HG02870 (cell line): ENCODE measurements at regions not wholly inside any gene's neighbourhood (a gene's known extent, or its start where the extent isn't known, plus 50 kb on each side); places are given as distances from the start of the nearest gene placed in this dataset.
"Not testable (repeated sequence)": the region's sequence is repeated elsewhere in the genome, so short reads cannot be mapped to it uniquely, and the experiment has no call there.

Source experiments
- ATAC-seq: cut with Tn5 transposase; IDR thresholded peaks from one replicate; pipeline ENCODE4 v1.9.1; 2021; ENCODE audit warnings: mild to moderate bottlenecking, moderate library complexity; ENCODE audit not compliant: unreplicated experiment

- ATAC-seq, result not testable (repeated sequence)
Measured at GRCh38 chr10:90107581-90107980, 406.2 kb downstream of the KIF20B start.

GRCh38 chr10:90111671-90112070, 410.3 kb downstream of the KIF20B start:
- ATAC-seq, result no peak

DNA sequence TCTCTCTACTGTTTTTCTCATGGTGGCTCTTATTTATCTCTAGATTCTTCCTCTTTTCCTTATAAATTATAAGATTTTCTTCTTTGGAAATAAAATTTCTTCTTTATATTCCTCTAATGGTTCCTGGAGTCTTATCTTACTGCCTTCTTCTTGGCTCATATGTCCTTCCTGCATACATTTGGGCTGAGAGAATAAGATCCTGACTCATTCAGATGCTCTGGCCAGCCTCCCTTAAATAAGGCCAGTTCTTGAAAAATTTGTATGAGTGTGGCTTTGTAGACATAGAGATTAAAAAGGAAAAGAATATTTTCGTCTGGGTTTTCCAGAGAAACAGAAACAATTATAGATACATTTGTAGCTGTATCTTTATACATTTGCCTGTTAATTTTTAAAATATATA, 411.3 kb downstream of the KIF20B start:
- no peak for ATAC-seq

DNA sequence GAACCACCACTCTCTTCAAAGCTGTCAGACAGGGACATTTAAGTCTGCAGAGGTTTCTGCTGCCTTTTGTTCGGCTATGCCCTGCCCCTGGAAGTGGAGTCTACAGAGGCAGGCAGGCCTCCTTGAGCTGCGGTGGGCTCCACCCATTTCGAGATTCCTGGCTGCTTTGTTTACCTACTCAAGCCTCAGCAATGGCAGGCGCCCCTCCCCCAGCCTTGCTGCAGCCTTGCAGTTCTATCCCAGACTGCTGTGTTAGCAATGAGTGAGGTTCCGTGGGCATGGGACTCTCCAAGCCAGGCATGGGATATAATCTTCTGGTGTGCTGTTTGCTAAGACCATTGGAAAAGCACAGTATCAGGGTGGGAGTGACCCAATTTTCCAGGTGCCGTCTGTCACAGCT, 417.2 kb downstream of the KIF20B start:
- ATAC-seq, result not testable (repeated sequence)

GRCh38 chr10:90119631-90120280, 418.4 kb downstream of the KIF20B start:
- ATAC-seq, result not testable (repeated sequence)

DNA sequence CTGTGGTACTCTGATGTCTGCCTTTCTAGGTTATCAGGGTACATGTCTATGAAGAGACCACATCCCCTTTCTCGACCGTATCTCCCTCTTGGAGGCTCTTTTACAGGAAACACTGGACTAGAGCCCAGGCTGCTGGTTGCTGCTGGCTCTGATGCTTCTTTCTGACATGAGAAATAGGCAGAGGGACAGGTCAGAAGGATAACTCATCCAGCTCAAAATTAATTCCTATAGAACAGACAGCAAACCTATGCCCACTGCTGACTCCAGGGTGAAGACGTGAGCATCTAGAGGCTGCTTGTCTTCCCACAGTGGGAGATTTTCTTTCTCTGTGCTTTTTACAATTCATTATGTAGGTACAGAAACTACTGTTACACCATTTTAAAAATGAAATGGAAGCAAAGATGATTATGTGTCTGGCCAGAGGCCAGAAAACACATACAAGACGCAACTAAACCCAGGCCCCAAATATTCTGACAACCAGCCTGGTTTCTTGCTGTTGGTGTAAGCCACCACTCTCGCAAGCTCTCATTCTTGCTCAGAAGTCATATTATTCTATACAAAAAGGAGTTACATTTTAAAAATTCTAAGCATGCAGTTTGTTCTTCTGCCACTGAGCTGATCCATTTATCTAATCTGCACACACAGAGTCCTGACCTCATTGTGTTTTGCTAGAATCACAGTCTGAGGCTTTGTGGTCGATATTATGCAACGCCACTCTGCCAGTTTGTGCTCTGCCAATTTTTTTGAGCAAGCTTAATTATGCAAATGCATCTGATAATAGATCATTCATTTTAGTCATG, 424.3 kb downstream of the KIF20B start:
- ATAC-seq, result no peak

- no peak for ATAC-seq
Measured at GRCh38 chr10:90126256-90126595, 424.8 kb downstream of the KIF20B start.

DNA sequence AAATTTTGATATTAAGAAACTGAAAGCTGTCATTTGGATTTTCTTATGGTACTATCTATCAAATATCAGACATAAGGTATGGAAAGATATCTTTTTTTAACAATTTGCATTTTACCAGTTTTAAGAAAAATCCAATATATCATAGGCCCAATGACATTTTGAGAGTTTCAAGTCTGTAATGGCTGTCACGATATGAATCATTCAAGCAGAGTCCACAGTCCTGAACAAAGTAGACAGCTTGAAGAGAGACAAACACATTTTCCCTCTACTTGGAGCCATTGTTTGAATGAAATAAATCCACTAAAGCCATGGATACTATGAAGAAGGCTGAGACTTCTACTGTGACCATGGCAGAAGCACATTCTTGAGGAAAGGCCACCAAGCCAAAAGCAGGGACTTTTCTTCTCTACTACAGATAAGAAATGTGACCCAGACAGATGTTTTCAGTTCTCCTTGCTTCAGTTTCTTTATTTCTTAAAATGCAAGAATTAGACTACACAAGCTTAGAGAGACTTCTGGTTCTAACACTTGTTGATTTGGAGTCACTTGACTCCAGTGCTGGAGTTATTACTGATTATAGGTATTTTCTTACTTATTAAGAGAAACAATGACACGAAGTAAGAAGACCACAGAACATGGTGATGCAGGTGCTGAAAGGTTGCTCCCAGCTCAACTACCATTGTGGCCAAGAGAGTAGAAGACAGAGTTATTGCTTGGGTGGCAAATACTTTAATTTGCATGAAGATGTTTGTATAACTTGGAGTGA, 429.1 kb downstream of the KIF20B start:
- ATAC-seq, result peak; percentile 77

DNA sequence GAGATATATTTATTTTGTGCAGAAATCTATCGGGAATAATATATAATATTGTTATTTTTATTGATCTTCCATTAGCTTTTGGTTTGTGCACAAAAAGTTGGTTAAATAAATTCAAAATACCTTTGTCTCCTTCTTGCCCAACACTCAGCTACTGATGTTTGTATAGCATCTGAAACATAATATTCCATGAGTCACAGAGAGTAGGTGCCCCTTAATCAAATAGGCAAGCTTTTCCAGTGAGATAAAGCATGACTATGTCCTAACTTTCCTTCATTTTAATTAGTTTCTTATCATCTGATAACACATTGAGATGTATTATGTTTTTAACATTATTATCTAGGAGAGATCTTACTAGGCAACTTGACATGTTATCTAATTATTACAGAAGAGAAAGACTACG, 432.2 kb downstream of the KIF20B start:
- no peak for ATAC-seq

DNA sequence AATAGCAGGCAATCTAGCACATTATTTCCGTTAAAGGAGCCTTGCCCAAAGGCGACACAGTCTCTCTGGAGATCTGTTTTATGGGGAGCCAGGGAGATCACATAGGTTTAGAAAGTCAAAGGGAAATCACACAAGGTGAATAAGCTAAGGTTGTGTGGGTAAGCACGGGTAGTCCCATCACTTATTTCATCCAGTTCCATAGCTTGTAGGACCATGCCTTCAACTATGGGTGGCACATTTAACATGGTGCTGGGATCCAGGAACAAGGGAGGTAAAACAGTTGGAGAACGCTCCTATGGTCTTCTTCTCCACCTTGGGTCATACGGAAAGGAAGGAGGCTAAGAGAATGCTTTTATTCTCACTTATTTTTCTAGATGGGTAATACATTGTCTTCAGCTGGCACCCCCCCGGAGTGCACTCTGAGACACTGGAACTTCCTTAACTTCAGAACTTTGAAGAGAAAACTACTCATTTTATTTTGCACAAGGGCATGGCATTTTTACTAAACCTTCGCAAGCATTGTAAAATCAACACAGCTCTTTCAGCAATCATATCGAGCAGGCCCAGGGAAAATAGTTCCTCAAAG, 435.4 kb downstream of the KIF20B start:
- ATAC-seq, result no peak

DNA sequence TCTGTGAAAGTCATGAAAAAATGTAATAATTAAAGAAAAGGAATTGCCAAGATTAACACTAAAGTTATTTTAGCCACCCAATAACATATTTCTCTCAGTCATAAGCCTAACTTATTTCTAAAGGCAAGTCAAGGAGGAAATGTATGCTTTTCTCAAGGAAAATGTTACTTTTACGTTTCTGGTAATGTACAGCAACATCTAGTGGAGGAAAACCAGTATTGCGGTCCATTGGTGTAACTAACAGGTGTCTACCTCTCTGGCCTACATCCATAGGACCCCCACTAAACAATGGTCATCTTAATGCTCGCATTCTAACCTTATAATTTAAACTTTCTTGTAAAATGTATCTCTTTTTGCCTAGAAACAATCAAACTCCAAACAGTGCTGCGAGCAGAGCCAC, 437.5 kb downstream of the KIF20B start:
- ATAC-seq, result no peak

DNA sequence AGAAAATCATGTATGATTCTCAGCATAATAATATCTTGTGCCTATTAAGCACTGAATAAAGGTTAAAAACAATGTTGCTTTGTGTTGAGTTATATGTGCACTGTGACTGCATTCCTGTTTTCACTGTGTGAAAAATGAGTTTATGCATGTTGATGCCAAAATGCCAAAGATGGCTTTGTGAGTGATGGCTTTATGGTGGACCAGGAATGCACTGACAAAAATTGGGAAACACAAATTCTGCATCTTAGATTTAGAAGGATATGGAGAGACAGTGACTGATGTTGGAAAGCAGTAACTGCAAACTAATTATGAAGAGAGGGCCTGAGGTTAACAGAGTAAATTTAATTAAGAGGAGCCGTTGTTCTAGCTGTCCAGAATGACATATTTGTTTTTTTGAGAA, 440.4 kb downstream of the KIF20B start:
- no peak for ATAC-seq

- no peak for ATAC-seq
Measured at GRCh38 chr10:90143937-90144336, 442.5 kb downstream of the KIF20B start.

DNA sequence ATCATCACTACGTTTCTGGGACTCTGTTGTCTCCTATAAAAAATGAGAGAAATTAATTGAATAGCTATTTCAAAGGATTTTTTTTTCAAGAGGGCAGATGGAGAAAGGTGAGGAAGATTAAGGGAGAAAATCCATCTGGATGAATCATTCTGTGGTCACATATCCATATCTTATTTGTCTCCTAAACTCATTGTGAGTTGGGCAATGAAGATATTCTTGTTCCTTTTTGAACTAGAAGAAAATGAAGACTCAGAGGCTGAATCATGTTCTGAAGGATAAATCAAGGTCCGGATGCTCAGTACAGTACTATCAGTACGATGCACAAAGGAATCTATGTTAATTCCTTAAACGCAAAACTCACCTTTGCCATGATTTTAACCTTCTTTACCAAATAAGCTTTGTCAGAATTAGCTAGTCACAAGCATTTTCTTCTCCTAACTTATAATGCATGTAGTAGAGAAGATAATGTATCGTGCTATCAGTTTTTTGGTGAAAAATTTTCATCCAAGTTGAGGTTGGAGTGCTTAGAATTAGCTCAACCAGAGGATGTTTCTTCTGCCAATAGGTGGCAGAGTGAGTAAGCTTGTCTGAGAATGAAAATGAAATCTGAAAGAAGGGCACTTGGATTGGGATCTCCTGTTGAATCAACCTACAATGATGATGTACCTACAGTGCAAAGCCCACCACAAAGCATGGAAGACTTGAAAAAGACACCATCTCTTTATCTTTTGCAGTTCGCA, 446.9 kb downstream of the KIF20B start:
- ATAC-seq, result no peak

- ATAC-seq, result no peak
Measured at GRCh38 chr10:90149563-90149962, 448.2 kb downstream of the KIF20B start.

GRCh38 chr10:90162271-90162853, 461.0 kb downstream of the KIF20B start:
- ATAC-seq, result no peak

DNA sequence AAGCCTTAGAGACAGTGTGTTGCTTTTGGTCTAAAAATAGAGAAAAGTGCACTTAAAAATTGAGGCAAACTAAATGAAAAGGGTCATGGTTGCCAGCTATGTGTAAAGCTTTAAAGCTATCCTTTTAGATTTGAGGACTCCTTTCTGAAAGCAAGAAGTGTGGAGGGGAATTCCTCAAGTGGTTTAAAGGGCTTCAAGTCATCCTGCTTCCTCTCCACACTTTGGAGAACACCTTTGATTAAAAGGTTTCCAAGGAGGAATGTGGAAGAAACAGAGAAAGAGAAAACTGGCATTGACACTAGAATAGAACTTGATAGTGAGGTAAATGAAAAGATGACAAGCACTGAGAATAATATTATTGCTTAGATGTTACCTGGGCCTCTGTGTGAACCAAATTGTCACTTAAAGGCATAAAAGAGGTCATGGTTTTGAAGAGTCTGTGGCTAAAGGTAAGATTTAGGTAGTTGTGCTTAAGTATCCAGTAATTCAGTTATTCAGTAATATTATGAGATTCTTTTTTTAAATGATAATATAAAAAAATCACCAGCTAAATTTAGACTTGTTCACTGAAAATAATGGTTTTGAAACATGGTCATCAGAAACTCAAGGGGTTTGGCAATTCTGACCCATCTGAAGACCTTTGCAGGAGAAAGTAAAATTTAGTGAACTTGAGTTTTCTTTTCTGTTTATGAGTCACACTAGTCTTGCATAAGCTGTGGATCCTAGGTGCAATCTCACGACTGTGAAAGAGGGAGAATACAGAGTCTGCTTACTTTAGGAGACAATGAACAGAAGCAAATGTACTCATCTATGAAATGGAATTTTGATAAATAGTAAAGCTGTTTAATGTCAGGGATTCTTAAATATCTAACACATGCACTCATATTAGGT, 466.0 kb downstream of the KIF20B start:
- peak; percentile 83 for ATAC-seq

- no peak for ATAC-seq
Measured at GRCh38 chr10:90168244-90168643, 466.9 kb downstream of the KIF20B start.

- ATAC-seq, result no peak
Measured at GRCh38 chr10:90171014-90171722, 469.8 kb downstream of the KIF20B start.
